IPS-NIHi7 (cell line): ENCODE measurements at regions not wholly inside any gene's neighbourhood (a gene's known extent, or its start where the extent isn't known, plus 50 kb on each side); places are given as distances from the start of the nearest gene placed in this dataset.
A peak's percentile ranks its signal among the peaks of the same experiment; 100 is the strongest.
"Not testable (repeated sequence)": the region's sequence is repeated elsewhere in the genome, so short reads cannot be mapped to it uniquely, and the experiment has no call there.

Source experiments
- DNase-seq: peaks from one replicate; pipeline ENCODE4 v3.0.0; 2012; ENCODE audit warnings: mixed read lengths; ENCODE audit errors: extremely low spot score

- DNase-seq, result no peak
Measured at GRCh38 chr17:52895272-52895671, 736.8 kb upstream of the CA10 start.

- no peak for DNase-seq
Measured at GRCh38 chr17:52892334-52892733, 733.8 kb upstream of the CA10 start.

GRCh38 chr17:52885882-52886281 is 727.4 kb upstream of the CA10 start:
- peak; percentile 10 for DNase-seq

- not testable (repeated sequence) for DNase-seq
Measured at GRCh38 chr17:52883907-52884491, 725.5 kb upstream of the CA10 start.

- not testable (repeated sequence) for DNase-seq
Measured at GRCh38 chr17:52846767-52847166, 688.3 kb upstream of the CA10 start.

GRCh38 chr17:52841971-52842370 is 683.5 kb upstream of the CA10 start:
- no peak for DNase-seq

- no peak for DNase-seq
Measured at GRCh38 chr17:52837492-52837891, 679.0 kb upstream of the CA10 start.

GRCh38 chr17:52831536-52831935 is 673.0 kb upstream of the CA10 start:
- DNase-seq, result no peak

- no peak for DNase-seq
Measured at GRCh38 chr17:52828621-52829020, 670.1 kb upstream of the CA10 start.

- DNase-seq, result no peak
Measured at GRCh38 chr17:52827526-52827925, 669.0 kb upstream of the CA10 start.

GRCh38 chr17:52824542-52824941 is 666.0 kb upstream of the CA10 start:
- no peak for DNase-seq

- DNase-seq, result no peak
Measured at GRCh38 chr17:52823155-52823554, 664.6 kb upstream of the CA10 start.

- DNase-seq, result no peak
Measured at GRCh38 chr17:52790359-52790955, 631.9 kb upstream of the CA10 start.

- no peak for DNase-seq
Measured at GRCh38 chr17:52789829-52790228, 631.3 kb upstream of the CA10 start.

GRCh38 chr17:52776234-52776633 is 617.7 kb upstream of the CA10 start:
- DNase-seq, result no peak

- no peak for DNase-seq
Measured at GRCh38 chr17:52762794-52763167, 604.3 kb upstream of the CA10 start.

- DNase-seq, result no peak
Measured at GRCh38 chr17:52762147-52762793, 603.8 kb upstream of the CA10 start.

GRCh38 chr17:52759864-52760263 is 601.4 kb upstream of the CA10 start:
- no peak for DNase-seq

GRCh38 chr17:52758481-52758880 is 600.0 kb upstream of the CA10 start:
- no peak for DNase-seq

GRCh38 chr17:52756746-52757145 is 598.2 kb upstream of the CA10 start:
- DNase-seq, result no peak

- no peak for DNase-seq
Measured at GRCh38 chr17:52754838-52755237, 596.3 kb upstream of the CA10 start.

- DNase-seq, result no peak
Measured at GRCh38 chr17:52751051-52751450, 592.5 kb upstream of the CA10 start.

- no peak for DNase-seq
Measured at GRCh38 chr17:52744179-52744578, 585.7 kb upstream of the CA10 start.

GRCh38 chr17:52740006-52740405 is 581.5 kb upstream of the CA10 start:
- no peak for DNase-seq
